ENCODE measurements at regions not wholly inside any gene's neighbourhood (a gene's known extent, or its start where the extent isn't known, plus 50 kb on each side); places are given as distances from the start of the nearest gene placed in this dataset.
"Not testable (repeated sequence)": the region's sequence is repeated elsewhere in the genome, so short reads cannot be mapped to it uniquely, and the experiment has no call there.

DNA sequence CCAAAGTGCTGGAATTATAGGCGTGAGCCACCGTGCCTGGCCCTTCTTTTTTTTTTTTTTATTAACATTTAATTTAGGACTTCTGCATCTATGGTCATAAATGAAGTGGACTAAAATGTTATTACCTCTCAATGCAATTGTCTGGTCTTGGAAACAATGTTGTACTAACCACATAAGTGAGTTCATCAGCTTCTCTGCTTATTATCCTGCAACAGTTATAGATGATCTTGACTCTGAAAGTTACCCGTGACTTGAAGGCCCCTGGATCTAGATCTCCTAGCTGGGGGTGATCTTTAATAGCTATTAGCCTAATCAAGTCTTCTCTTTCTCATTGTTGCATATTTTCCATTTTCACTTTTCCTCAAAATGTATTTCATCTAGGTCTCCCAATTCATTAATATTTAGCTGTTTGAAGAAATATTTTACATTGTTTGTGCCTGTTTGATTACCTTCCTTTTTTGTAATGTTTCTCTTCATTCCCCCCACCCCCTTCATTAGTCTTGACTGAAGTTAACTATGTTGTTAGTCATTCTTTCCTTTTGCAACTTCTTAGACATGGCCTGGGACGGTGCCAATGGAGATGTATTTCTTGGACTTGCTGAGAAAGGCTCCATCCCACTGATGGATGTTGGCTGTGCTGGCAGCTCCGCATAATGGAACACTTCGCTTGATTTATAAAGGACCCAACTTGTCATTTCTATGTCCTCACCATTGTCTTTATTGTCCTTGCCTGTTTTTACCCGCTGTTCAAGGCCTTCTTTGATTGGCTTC, 141.6 kb upstream of the RIOK3 start:
- in situ Hi-C loops (cut with HindIII; ENCODE audit: low sequenced_read_pairs), result no loop called here
- no peak for DNase-seq (ENCODE audit: low spot score)

DNA sequence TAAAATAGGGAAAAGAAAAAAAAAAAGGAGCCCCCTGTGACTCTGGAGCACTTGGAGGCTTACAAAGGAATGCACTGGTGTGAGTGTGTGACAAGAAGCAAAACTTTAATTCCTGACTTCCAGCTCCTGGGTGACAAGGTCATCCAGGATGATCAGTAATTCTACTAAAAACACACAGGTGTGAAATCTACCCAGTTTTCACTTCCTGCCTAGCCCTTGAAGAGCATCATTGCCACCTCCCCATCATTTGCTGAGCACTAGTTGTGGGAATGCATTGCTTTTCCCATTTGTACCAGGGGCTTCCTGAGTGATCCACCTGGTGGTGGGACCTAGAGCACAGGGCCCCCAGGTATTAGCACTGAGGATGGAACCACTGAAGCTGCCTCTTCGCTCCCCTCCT, 139.7 kb upstream of the RIOK3 start:
- in situ Hi-C loops (cut with HindIII; ENCODE audit: low sequenced_read_pairs), result no loop called here
- no peak for DNase-seq (ENCODE audit: low spot score)

DNA sequence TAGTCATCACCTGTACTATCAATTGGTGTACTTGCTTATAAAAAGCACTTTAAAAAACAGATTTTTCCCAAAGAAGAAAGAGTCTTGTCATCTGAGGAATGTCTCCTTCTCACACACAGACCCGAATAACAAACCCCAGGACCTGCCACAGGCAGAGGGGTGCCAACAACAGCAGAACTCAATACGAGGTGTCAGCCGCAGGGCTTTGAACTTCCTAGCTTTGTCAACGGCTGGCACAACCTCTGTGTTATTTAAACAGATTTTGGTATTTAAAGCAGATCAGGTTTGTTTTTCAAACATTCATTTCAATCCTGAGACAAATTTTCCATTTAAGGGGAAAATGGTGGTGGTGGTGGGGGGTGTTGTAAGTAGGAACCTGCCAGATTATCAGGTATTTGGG, 138.4 kb upstream of the RIOK3 start:
- in situ Hi-C loops (cut with HindIII; ENCODE audit: low sequenced_read_pairs), result no loop called here
- no peak for DNase-seq (ENCODE audit: low spot score)

GRCh38 chr18:23316316-23316715, 136.8 kb upstream of the RIOK3 start:
- DNase-seq (ENCODE audit: low spot score), result no peak
- in situ Hi-C loops (cut with HindIII; ENCODE audit: low sequenced_read_pairs), result no loop called here

DNA sequence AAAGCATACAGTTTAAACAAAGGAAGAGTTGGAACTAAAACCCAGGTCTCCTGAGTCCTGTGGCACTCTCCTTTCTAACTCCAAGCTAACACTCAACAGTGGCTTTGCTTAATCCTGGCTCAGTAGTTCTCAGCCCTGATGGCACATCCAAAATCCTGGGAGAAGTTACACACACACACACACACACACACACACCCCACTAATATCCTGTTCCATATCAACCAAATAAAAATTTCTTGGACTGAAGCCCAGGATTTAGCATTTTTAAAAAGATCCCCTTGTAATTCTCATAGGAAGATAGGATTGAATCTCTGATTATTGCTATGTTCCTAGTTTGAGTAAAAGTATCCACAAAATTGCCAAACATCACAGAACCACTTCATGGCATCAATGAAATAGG, 136.1 kb upstream of the RIOK3 start:
- in situ Hi-C loops (cut with HindIII; ENCODE audit: low sequenced_read_pairs), result no loop called here
- DNase-seq (ENCODE audit: low spot score), result no peak

DNA sequence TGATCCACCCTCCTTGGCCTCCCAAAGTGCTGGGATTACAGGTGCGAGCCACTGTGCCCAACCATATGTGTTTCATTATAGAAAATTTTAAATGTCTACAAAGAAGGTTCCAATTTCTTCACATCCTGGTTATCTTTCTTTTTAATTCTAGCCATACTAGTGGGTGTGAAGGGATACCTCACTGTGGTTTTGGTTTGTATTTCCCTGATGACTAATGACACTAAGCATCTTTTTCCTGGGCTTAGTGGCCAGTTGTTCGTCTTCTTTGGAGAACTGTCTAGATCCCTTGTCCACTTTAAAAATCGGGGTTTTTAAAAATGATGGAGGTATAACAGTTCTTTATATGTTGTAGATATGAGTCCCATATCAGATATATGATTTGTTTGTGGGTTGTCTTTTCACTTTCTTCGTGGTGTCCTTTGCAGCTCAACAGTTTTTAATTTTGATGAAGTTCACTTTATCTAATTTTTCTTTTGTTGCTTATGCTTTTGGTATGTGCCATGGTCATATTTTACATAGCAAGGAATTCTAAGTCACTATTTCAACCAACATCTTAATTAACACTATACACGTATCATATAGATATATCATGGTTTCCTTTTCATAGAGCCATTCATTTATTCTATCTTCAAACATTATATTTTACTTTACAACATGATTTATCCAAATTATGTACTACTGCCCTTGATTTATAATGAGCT, 135.0 kb upstream of the RIOK3 start:
- no peak for DNase-seq (ENCODE audit: low spot score)
- in situ Hi-C loops (cut with HindIII; ENCODE audit: low sequenced_read_pairs), result no loop called here

DNA sequence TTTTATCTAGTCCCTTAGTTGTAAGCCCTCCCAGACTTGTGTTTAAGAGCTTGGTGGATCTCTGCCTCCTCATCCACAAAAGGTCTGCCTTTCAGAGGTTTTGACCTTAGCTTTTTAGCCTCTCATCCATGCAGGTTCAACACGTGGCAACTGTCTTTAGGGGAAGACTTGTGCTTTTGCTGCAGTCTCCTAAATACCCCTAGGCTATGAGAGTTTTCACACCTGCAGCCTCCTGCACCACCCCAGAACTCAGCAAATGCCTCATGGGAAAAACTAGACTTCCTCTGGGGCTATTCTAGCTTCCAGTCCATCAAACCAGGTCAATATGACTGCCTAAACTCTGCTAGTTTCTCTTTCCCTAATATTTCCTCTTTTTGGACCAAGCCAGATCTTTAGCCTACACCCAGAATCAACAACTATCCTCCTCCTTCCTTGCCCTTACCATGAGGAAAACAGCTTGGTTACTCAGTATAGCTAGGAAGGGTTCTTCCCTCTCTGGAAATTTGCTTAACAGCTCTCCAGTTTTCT, 132.3 kb upstream of the RIOK3 start:
- in situ Hi-C loops (cut with HindIII; ENCODE audit: low sequenced_read_pairs), result no loop called here

DNA sequence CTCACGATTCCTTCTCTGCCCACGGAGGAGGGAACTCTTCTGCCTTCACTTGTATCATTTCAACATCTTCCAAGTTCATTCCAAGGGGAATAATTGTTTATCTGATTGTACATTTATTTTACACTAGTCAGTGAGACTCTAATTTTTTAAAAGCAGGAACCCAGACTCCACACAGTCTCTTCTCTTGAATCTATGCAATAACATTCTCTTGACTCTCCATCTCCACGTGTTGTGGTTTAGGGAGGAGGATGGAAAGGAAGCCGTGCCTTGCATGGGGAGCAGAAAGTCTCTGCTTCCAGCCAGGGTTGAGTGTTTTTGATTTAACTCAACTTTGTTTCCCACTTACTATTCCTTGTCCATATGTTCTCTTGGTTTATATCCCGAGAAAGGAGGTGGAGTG, 131.1 kb upstream of the RIOK3 start:
- no peak for DNase-seq (ENCODE audit: low spot score)
- in situ Hi-C loops (cut with HindIII; ENCODE audit: low sequenced_read_pairs), result no loop called here

More for the DNA sequence above, 132.3 kb upstream of the RIOK3 start:
- DNase-seq (ENCODE audit: low spot score), result no peak

DNA sequence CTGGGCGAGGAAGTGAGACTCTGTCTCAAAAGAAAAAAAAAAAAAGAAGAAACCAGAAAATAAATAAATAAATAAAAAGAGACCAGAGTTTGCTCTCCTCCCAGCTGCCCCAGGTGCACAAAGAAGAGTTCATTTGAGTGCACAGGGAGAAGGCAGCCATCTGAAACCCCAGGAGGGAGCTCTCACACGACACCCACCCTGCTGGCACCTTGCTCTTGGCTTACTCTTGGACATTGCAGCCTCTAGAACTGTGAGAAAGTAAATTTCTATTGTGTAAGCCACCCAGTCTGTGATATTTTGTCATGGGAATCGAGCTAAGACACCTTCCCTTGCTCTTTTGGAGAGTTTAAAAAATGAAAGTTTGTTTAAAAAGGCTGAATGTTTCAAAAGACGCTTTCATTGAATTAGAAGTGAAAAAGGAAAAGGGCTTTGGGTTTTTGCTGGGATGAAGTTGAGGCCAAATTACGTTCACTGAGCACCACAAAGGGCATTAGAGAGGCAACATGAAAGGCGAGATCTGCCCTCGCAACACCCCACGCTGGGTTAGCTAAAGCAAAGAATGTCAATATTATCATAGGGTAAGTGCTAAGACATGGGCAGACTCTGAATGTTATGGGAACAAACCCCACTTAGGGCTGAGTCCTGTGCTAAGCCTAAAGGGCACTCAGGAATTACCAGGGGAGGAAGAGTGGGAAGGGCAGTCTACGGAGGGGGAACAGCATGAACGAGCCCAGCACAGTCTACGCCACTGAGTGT, 128.9 kb upstream of the RIOK3 start:
- in situ Hi-C loops (cut with HindIII; ENCODE audit: low sequenced_read_pairs), result no loop called here
- DNase-seq (ENCODE audit: low spot score), result no peak

DNA sequence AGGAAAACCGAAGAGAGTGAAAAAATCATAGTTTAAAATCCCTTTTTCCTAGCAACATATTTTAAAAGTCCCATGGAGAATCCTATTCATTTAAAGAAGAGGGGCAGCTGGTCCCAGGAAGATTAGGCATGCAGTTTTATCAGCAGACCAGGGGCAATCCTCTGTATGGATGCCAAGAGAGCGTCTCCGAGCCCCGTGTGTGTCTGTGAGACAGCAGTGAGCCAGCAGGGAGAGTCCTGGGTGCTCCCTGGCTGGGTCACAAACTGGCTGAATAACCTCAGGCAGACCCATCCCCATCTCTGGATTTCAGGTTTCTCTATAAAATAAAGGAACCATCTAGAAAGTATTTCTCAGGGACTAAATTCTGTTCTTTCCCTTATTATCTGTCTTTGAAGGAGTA, 128.2 kb upstream of the RIOK3 start:
- no peak for DNase-seq (ENCODE audit: low spot score)
- in situ Hi-C loops (cut with HindIII; ENCODE audit: low sequenced_read_pairs), result no loop called here

GRCh38 chr18:23329671-23330070, 123.4 kb upstream of the RIOK3 start:
- DNase-seq (ENCODE audit: low spot score); in situ Hi-C loops (cut with HindIII; ENCODE audit: low sequenced_read_pairs): not testable (repeated sequence)

DNA sequence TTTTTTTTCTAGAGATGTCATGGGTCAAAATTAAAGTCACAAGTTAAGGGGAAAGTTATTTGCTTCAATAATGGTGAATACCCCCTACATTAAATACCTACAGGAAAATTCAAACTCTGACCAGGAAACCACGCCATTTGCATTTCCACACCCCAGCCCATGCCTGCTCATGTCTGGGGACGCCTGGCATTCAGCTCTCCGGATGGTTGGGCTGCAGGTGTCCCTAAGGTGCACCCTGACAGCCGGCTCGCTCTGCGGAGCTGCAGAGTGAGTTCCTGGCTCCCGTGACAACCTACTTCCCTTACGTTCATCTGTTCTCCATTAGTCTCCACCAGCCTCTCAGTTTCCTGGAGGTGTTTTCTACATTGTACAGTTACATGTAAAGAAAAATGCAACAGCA, 122.7 kb upstream of the RIOK3 start:
- DNase-seq (ENCODE audit: low spot score), result no peak
- in situ Hi-C loops (cut with HindIII; ENCODE audit: low sequenced_read_pairs), result no loop called here

GRCh38 chr18:23331091-23331920, 121.8 kb upstream of the RIOK3 start:
- no peak for DNase-seq (ENCODE audit: low spot score)
- in situ Hi-C loops (cut with HindIII; ENCODE audit: low sequenced_read_pairs), result no loop called here

GRCh38 chr18:23332356-23332755, 120.7 kb upstream of the RIOK3 start:
- in situ Hi-C loops (cut with HindIII; ENCODE audit: low sequenced_read_pairs), result no loop called here
- DNase-seq (ENCODE audit: low spot score), result no peak

DNA sequence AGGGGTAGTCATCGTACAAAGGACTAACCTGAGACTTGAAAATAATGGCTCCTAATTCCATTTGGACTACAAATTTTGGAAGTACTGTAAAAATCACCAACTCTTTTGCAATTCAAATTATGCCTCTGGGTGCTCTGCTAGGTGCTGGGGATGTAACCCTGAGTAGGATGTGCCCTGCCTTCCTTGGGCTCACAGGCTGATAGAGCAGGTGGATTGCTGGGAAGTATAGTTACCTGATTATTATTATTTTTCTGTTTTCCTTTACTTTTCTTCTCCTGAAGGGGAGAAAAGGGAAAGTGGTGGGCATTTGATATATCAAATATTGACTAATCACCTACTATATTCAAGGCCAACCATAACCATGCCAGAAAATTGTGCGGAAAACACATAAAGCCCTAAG, 119.3 kb upstream of the RIOK3 start:
- no peak for DNase-seq (ENCODE audit: low spot score)
- in situ Hi-C loops (cut with HindIII; ENCODE audit: low sequenced_read_pairs), result no loop called here

DNA sequence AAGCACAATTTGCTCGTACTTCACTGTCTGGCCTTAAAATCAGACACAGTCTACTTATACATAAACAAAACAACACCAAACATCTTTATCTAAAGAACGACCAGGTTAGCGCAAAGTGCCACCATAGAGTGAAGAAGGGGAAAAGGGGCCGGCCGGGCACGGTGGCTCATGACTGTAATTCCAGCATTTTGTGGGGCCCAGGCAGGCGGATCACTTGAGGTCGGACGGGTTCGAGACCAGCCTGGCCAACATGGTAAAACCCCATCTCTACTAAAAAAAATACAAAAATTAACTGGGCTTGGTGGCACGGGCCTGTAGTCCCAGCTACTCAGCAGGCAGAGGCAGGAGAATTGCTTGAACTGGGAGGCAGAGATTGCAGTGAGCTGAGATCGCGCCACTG, 118.5 kb upstream of the RIOK3 start:
- no peak for DNase-seq (ENCODE audit: low spot score)
- in situ Hi-C loops (cut with HindIII; ENCODE audit: low sequenced_read_pairs), result no loop called here

DNA sequence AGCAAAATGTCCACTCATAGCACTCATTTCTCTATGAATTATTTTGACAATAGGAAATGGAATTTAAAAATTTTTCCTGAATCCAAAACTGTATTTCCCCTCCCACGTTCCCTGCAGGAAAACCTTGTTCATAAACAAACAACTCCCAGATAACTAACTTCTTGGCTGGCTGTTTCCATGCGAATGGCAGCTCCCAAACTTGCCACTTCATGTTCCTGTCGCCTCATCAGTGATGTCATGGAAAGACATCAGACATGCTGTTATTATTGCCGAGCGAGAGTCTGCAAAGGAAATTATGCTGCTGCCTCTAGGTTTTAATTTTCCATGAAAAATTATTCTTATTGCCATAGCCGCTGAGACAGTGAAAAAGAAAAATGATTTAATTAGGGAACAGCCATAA, 117.0 kb upstream of the RIOK3 start:
- in situ Hi-C loops (cut with HindIII; ENCODE audit: low sequenced_read_pairs), result no loop called here
- no peak for DNase-seq (ENCODE audit: low spot score)

GRCh38 chr18:23337599-23338444, 115.3 kb upstream of the RIOK3 start:
- in situ Hi-C loops (cut with HindIII; ENCODE audit: low sequenced_read_pairs), result no loop called here
- DNase-seq (ENCODE audit: low spot score), result no peak

All from G401 (cell line).